Stimulated activated CD8-positive, alpha-beta memory T cell treated with anti-CD3 and anti-CD28 coated beads, Interleukin-7, amount 100 ng/mL, for 48 hours (primary cell): ENCODE measurements at regions not wholly inside any gene's neighbourhood (a gene's known extent, or its start where the extent isn't known, plus 50 kb on each side); places are given as distances from the start of the nearest gene placed in this dataset.
"Not testable (repeated sequence)": the region's sequence is repeated elsewhere in the genome, so short reads cannot be mapped to it uniquely, and the experiment has no call there.

Experiments
- DNase-seq, 2 donors: peaks; one replicate each; pipeline ENCODE4 v3.0.0-alpha.2; 2020; ENCODE audit warnings: low read depth in 1 of 2; ENCODE audit errors: extremely low read depth in 1 of 2

DNA sequence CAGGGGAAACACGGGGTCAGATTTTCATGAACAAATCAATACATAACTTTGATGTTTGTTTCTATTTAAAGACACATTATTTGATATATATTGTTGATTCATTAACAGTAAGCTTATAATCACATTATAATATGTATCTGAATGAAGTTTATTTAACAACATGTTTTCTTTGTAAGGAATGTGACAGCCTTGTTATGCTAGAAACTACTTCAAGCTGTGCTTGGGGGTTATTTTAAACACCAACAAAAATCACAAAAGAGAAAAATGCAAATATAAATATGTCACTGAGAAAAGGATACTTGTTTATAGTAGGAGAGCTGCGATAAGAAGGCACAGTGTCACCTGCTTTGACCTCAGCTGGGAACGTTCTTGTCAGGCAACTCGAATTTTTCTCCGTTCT, 354.6 kb upstream of the AGA start:
- no peak for DNase-seq

DNA sequence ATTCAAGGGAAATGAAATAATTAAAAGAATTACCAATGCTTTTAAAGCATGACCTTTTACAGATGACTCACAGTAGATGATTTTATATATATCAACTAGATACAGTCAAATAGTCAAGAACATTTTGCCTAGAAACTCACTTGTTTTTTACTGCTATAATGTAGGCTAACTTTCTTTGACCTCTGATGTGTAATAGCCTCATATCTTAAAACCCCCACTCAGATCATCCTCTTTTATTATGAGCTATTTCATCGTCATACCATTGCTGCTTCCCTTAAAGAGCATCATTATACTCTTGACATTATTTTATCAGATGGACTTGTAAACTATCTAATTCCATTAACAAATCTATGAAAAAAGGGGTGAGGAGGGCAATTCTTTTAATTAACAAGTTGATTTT, 355.9 kb upstream of the AGA start:
- no peak for DNase-seq

DNA sequence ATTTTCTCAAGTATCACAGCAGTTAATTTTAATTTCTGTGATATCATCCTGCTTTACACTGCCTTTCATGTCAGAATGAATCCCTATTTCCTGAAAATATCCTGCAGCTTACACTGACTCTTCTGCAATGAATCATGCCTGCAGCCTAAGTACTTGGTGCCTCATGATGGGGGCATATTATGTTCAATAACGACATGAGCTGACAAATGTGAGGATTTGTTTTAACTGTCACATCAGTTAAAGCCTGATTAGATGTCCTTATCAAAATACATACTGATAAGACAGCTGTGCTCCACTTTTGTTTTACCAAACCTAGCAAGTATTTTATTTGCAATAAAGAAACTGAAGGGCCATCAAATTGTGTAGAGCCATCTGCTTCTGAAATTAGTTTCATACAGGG, 359.9 kb upstream of the AGA start:
- no peak for DNase-seq

DNA sequence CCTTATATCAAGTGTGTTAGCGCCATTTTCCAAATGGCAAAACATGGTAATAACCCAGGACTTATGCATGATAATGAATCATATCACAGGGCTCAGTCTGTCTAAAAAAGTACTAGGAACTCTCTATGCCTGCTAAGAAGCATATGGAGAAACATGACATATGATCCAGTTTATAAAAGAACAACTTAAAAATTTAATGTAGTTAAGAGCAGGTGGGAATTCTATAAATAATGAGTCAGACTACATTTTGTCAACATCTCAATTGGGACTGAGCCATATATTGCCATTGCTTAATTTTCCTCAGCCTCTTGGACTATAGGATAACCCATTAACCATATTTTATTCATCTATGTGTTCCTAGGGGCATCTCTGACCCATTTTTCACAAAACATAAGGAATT, 360.4 kb upstream of the AGA start:
- DNase-seq, result no peak

DNA sequence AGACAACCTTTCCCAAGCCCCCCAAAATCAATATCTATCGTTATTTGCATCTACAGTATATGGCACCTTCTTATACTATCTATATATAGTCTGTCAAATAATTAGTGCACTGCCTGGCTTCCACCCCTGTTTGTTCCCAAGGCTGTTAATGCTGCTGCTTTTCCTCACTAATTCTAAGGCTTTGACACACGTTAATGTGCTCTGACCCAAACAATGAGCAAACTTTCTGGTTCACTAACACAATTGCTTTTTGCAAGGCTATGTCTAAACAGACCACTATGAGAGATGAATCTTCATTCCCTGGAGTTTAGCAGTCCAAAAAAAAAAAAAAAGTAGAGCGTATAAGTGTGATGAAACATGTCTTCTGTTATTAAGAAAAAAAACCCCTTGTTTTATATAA, 360.9 kb upstream of the AGA start:
- DNase-seq, result no peak

DNA sequence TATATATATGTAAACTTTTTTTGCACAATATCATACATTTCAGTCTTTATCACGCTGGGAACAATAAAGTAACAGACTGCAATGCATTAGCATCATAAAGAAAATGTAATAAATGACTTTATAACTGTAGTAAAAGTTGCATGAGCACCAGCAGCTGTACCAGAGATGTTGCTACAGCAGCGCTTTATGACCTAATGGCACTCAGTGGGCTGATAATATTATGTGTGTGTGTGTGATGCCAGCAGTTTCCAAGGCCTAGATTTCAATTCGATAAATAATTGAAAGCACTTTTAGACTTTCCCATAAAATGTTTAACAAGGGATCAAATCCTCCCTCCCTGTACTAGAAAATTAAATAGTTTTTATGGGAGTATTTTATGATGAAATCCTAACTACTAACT, 367.6 kb upstream of the AGA start:
- DNase-seq, result no peak

DNA sequence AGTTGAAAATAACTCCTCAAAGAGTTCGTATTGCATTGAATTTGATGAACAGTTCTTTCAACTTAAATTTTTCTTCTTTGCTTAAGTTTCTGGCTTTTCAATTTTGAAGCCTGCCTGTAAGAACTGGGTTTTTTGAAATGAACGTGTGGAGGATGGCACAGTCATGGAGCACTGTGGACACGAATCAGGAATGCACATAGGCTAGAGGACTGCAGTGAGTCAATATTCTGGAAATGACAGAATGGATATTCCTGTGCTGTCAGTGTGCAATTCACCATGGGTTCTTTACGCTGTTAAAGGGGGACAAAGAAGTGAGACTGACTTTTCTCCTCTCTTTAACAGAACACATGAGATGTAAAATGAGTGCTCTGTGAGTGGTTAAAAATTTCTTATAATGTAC, 368.0 kb upstream of the AGA start:
- no peak for DNase-seq

DNA sequence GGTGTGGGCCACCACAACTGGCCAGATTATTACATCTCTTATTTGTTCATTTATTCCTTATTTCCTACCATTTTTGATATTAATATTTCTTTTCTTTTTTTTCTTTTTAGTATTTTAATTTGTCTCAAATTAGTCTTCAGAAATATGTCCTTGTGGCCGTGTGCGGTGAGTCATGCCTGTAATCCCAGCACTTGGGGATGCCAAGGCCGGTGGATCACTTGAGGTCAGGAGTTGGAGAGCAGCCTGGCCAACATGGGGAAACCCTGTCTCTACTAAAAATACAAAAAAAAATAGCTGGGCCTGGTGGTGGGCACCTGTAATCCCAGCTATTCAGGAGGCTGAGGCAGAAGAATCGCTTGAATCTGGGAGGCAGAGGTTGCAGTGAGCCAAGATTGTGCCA, 376.2 kb upstream of the AGA start:
- DNase-seq, result not testable (repeated sequence)

DNA sequence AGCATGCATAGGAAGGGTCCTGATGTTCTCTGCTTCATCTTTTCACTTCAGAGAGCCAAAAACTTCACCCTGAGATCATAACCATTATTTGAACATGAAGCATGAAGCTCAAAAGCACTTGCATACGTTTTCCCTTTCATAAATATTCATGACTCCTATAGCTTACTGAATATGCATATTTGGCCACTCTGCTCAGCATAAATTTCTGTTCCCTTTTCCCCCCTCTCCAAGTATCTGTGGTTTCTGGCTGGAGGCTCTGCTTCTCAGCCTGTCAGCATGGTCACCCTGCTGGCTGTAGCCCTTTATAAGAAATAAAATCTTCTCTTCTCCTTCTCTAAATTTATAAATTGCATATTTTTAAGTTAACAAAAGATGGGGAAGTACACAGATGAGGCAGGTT, 384.7 kb upstream of the AGA start:
- no peak for DNase-seq

DNA sequence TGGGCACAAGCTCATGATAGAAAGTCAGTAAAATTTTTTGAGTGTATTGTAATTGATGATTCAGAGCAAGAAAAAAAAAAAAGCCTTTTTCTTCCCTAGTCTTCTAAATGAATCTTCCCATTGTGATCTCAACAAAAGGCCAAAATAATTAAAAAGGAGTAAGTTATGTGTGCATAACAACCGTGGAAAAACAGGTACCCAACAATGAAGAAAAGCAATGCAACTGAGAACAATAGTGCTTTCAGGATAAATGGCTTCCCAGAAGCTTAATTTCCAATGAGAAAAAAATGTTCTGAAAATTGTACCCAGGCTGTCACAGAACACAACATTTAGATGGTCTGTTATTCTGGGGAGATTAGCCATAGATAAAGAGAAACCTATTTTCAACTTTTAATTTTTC, 399.0 kb upstream of the AGA start:
- no peak for DNase-seq

DNA sequence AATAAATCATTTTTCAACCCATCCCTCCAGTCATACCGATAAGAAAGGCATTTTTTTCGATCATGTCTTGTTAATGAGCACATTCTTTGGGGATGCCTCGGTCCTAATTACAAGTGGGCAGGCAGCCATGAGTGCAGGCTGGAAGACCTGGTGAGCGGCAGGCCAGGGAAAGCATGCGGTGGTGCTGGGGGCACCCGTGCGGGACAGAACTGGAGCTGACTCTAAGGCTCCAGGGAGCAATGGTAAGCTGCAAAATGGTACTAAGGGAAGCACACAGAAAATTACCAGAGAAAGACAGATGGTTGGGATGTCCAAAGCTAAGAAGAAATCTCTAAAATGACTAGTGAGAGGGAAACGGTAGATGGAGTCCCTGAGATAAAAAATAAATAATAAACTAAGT, 411.0 kb upstream of the AGA start:
- DNase-seq, result no peak

DNA sequence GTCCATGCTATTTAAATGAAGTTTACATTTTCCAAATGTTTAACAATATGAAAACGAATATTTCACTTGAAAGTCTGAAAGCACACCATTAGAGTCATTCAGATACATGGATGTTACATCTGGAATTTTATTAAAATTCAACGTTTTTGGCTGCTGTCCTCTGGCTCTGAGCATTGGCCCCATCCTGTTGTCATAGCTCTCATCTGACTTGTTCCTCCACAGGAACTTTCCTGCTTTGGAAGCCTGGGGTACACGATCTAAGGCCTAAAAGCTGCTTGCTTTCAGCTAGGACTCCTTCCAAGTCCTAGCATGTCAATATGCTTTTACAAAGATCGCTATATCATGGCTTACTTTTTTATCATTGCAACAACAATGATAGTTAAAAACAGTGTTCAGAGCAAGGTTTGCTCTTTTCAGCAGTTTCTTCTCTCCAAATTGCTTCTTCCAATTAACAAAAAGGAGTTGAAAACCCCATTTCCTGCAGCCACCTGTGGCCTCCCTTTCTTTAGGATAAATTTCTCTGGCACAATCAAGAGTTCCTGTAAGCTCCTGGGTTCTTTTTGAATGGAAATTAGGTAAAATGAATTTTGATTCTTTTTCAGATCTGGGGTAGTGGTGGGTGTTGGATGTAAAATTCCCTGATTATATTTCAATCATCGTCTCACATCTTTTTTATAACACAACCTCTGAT, 413.4 kb upstream of the AGA start:
- DNase-seq, result no peak

DNA sequence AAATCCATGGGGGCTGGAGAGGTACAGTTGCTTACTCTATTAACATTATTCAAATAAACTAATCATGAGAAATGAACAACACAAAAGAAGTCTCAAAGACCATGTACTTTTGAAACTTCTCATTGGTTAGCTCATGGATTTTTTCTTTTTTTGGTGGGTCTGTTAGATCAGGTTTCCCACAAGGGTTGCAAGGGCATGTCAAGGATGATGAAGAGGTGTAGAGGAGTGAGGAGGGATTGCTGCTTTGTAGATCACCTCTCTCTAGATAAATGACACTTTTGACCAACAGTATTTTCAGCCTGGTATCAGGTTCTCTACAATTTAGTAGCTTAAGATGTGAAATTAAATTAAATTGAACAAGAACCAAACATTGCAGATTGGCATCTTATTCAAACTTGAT, 417.9 kb upstream of the AGA start:
- no peak for DNase-seq

DNA sequence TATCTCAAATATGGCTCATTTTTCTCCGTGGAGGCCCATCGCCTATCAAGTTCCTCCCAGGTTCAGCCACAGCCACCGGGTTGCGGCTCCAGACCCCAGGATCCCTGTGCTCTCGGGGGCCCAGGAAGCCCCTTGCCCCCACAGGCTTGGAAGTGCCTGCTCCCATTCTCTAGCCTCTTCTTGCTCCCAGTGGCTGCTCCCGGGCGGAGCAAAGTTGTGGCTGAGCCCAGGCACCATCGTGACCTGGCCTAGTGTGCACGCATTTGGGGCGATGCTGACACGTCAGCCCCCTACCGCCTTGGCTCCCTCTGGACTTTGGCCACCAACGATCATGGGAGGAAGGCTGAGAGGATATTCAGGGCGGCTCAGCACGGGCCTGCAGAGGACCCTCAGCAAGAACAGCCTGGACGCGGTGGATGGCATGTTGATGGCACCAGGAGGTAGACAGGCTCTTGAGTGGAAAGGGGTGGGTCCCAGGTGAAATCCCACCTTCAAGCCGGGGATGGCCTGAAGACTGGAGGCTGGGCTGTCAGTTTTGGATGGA, 419.4 kb upstream of the AGA start:
- DNase-seq, result no peak

DNA sequence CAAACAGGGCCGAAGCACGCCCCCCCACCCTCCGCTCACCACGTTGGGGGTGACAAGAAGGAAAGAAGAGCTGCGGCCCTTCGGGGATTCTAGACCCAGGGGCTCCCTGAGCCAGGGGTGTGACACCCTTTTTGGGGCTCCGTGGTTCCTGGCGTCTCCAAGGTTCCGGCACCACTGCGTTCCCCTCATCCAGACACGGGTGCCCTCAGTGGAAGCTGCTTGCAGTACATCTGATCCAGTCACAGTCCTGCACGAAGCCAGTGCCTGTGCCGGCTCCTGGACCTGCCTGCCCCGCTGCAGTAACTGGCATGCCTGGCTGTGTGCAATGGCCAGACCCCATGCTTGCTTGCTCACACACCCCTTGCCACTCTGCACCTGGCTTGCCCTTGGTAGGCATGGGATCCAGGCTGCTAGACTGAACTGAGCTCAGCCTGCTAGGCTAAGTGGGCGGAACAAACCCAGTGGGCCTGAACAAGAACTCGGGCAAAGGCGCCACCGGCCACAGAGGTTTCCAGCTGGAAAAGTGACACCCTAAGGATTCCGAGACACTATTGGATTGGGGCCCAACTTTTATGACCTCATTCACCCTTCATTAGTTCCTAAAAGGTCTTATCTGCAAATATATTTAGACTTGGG, 420.4 kb upstream of the AGA start:
- DNase-seq, result no peak

DNA sequence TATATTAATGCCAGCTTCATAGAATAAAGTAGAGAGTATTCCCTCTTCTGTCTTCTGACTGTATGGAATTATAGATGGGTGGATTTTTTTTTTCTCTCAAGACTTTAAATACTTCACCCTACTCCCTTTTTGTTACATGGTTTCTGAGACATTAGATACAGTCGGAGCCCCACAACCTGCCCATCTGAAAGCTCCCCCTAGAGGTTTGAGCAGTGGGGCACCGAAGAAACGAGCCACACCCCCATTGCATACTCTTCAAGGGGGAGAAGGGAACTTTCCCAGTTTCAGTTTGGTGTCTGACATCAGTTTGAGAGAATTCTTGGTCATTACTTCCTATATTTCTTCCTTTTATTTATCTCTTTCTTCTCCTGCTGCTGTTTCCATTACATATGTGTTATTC, 437.6 kb upstream of the AGA start:
- no peak for DNase-seq

DNA sequence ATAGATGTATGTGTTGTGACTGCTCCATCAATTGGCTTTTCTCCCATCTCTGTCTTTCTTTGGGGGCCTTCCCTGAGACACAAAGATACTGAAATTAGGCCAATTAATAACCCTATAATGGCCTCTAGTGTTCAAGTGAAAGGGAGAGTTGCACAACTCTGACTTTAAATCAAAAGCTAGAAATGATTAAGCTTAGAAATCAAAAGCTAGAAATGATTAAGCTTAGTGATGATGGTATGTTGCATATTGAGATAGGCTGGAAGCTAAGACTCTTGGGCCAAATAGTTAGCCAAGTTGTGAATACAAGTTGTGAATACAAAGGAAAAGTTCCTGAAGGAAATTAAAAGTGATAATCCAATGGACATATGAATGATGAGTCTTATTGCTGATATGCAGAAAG, 452.9 kb upstream of the AGA start:
- DNase-seq, result no peak

DNA sequence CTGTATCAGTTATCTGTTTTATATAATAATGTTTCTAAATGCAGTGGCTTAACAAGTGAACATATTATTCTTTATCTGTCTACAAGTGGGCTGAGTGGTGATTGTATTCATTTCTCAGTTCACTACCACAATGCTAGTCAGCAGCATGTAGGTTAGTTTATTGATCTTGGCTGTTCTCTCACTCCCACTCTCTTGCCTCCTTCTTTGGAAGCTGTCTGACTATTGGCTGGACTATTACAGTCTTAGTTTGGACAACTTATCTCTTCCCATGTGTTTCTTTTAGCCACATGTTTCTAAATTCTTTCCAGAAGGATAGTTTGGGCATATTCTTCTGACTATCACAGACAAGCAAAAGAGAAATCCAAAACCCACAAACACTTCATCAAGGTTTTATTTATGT, 459.5 kb upstream of the AGA start:
- DNase-seq, result no peak

DNA sequence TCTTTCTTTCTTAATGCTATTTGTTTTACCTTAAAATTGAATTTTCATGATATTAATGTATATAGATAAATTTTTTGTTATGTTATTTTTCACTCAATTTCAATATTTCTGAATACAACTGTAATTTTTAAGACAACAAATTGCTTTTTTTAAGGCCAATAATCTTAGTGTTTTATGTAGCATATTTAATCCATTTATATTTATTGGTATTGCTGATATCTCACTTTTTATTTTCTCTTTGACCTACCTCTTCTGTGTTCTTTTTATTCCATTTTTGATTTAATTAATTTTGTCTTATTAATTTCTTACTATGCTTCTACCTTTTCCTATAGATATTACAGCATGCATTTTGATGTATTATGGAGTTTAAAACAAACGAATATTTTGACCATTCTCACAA, 460.1 kb upstream of the AGA start:
- DNase-seq, result no peak

DNA sequence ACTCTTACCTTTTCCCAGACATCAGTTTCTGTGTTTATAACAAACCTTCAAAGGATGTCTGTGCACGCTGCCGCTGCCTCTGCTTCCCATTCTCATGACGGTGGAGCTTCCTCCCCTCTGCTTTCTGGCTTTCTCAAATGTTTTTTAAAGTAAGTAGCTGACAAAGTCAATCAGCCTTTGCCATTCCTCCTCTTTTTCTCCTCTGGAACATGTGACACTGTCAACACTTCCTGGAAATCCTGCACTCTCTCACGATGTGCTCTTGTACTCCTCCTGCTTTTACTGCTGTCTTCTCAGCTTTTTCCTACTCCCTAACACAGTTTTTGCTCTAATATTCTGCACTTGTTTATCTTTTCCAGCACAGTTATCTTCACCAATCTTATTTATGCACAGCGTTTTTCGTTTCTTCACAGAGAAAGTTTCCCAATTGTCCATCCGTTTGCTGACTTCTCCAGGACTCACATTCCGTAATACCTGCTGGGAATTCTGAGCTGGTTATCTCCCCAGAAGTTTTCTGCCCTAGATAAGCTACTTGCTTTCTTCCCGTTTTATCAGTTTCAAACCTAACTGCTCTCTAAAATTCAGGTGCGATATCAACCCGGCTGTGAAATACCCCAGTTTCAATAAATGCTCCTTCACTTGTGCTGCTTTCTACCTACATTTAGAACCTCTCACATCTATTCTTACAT, 465.6 kb upstream of the AGA start:
- DNase-seq, result no peak

DNA sequence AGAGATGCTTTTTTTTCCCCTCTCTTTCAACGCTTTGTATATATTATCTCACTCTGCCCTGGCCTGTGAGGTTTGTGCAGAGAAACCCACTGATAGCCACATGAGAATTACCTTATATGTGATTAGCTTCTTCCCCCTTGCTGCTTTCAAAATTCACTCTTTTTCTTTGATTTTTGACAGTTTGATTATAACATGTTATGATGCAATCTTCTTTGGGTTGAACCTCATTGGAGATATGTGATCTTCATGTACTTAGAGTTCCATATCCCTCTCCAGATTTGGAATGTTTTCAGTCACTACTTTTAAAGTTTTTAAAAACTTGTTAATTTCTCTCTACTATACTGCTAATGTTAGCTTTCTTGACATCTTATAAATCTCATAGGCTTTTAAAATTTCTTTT, 479.5 kb upstream of the AGA start:
- no peak for DNase-seq

DNA sequence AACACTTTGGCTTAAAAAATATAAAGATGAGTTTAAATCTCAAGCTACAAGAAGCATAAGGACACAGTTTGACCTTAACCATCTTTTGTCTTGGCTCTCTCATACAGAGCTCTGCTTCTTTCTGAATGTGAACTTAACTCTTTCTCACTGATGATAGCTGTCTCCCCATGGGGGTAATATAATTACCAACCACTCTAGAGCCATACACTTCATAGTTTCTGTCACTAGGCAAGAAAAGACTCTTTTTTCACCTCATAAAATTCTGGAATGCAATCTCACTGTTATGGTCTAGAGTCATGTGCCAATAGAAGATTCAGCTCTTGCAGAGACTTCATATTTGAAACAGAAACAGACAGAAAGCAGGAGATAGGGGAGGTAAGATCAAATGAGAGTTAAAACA, 481.7 kb upstream of the AGA start:
- no peak for DNase-seq
